Activated CD4-positive, alpha-beta T cell treated with anti-CD3 and anti-CD28 coated beads for 4 hours (primary cell): ENCODE measurements at regions not wholly inside any gene's neighbourhood (a gene's known extent, or its start where the extent isn't known, plus 50 kb on each side); places are given as distances from the start of the nearest gene placed in this dataset.
"Not testable (repeated sequence)": the region's sequence is repeated elsewhere in the genome, so short reads cannot be mapped to it uniquely, and the experiment has no call there.

ENCODE experiments used
- DNase-seq, 2 donors: peaks; one replicate each; pipeline ENCODE4 v3.0.0-alpha.2; 2020

GRCh38 chr3:188002626-188003138 is 151.3 kb upstream of the LPP start:
- no peak for DNase-seq

GRCh38 chr3:188003188-188004171 is 150.5 kb upstream of the LPP start:
- DNase-seq: no peak

- no peak for DNase-seq
Observed at GRCh38 chr3:188006726-188007393, 147.1 kb upstream of the LPP start.

- DNase-seq: no peak
Observed at GRCh38 chr3:188007897-188008296, 146.1 kb upstream of the LPP start.

- no peak for DNase-seq
Observed at GRCh38 chr3:188008582-188009213, 145.3 kb upstream of the LPP start.

- no peak for DNase-seq
Observed at GRCh38 chr3:188010478-188010877, 143.5 kb upstream of the LPP start.

- no peak for DNase-seq
Observed at GRCh38 chr3:188019727-188020126, 134.2 kb upstream of the LPP start.

GRCh38 chr3:188021041-188021440 is 132.9 kb upstream of the LPP start:
- DNase-seq: no peak

- DNase-seq: no peak
Observed at GRCh38 chr3:188021502-188022040, 132.4 kb upstream of the LPP start.

GRCh38 chr3:188022902-188023301 is 131.1 kb upstream of the LPP start:
- not testable (repeated sequence) for DNase-seq

GRCh38 chr3:188025555-188025954 is 128.4 kb upstream of the LPP start:
- no peak for DNase-seq

GRCh38 chr3:188026191-188026968 is 127.6 kb upstream of the LPP start:
- no peak for DNase-seq

- no peak for DNase-seq
Observed at GRCh38 chr3:188031121-188031520, 122.8 kb upstream of the LPP start.

- no peak for DNase-seq
Observed at GRCh38 chr3:188034989-188035388, 119.0 kb upstream of the LPP start.

- DNase-seq: no peak
Observed at GRCh38 chr3:188036375-188037194, 117.4 kb upstream of the LPP start.

GRCh38 chr3:188037195-188037718 is 116.7 kb upstream of the LPP start:
- DNase-seq: no peak

- DNase-seq: no peak
Observed at GRCh38 chr3:188037965-188038581, 115.9 kb upstream of the LPP start.

GRCh38 chr3:188041193-188041592 is 112.8 kb upstream of the LPP start:
- no peak for DNase-seq

GRCh38 chr3:188041895-188042294 is 112.1 kb upstream of the LPP start:
- no peak for DNase-seq

GRCh38 chr3:188042466-188042865 is 111.5 kb upstream of the LPP start:
- DNase-seq: no peak

- no peak for DNase-seq
Observed at GRCh38 chr3:188043891-188044290, 110.1 kb upstream of the LPP start.
